ENCODE measurements at regions not wholly inside any gene's neighbourhood (a gene's known extent, or its start where the extent isn't known, plus 50 kb on each side); places are given as distances from the start of the nearest gene placed in this dataset.

DNA sequence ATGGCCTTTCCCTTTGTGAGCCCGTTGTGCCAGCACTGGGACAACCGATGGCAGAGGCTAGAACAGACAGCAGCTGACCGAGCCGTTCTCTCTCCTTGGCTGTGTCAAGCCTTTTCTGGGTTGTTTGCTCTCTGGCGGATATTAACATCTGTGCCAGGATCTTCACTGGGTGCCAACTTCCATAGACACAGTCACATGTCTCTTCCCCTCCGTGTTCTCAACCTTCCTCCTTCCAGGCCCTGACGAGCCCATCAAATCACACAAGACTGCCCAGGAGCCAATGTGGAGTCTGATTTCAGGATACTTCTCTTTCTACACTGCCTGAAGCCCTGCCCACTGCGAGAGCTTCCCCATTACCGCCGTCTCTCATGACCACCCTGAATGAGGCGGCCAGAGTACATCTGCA, 111.0 kb upstream of the RALGAPA2 start:
- ChIA-PET POLR2A (no interaction called here), CTCF (interaction anchor here (1.1 to 8.4 kb wide), 15 partner anchors 10 to 682 kb away, joined by 3 to 105 read pairs (median 5); no protein-coding TSS in a partner anchor)
- FAIRE-seq (no peak), ATAC-seq (no peak), DNase-seq (ENCODE audit: low read depth in 1 of 2, low spot score in 1 of 2) (no peak)
- Histone ChIP-seq H3K4me1 (no peaks in the 10 kb centered on the region), H3K4me2 (no peak overlapping the region), H3K4me3 (no peak overlapping the region), H3K9me3 (no peaks in the 10 kb centered on the region), H3K27ac (no peak overlapping the region)
- WGBS (ENCODE audit: missing lambda C conversion rate): 50% methylated on average over 11 of the region's 11 CpGs
- no peak for TF ChIP-seq PBX3 (IDR thresholded peaks at IDR 0.05)
- no peak for TF ChIP-seq ZNF302 (CRISPR knock-in tag; IDR thresholded peaks at IDR 0.05)
- no peak for TF ChIP-seq ZFP36 (IDR thresholded peaks at IDR 0.05; ENCODE audit: borderline replicate concordance, partially characterized antibody)
- no peak for TF ChIP-seq HOXB13 (CRISPR knock-in tag; IDR thresholded peaks at IDR 0.05; ENCODE audit: low read depth)
- TF ChIP-seq FOSB (CRISPR knock-in tag; IDR thresholded peaks at IDR 0.05): no peak
- no peak for TF ChIP-seq HDAC2 (IDR thresholded peaks at IDR 0.05)
- TF ChIP-seq ZSCAN20 (CRISPR knock-in tag; IDR thresholded peaks at IDR 0.05): no peak
- TF ChIP-seq, protein P1, sequence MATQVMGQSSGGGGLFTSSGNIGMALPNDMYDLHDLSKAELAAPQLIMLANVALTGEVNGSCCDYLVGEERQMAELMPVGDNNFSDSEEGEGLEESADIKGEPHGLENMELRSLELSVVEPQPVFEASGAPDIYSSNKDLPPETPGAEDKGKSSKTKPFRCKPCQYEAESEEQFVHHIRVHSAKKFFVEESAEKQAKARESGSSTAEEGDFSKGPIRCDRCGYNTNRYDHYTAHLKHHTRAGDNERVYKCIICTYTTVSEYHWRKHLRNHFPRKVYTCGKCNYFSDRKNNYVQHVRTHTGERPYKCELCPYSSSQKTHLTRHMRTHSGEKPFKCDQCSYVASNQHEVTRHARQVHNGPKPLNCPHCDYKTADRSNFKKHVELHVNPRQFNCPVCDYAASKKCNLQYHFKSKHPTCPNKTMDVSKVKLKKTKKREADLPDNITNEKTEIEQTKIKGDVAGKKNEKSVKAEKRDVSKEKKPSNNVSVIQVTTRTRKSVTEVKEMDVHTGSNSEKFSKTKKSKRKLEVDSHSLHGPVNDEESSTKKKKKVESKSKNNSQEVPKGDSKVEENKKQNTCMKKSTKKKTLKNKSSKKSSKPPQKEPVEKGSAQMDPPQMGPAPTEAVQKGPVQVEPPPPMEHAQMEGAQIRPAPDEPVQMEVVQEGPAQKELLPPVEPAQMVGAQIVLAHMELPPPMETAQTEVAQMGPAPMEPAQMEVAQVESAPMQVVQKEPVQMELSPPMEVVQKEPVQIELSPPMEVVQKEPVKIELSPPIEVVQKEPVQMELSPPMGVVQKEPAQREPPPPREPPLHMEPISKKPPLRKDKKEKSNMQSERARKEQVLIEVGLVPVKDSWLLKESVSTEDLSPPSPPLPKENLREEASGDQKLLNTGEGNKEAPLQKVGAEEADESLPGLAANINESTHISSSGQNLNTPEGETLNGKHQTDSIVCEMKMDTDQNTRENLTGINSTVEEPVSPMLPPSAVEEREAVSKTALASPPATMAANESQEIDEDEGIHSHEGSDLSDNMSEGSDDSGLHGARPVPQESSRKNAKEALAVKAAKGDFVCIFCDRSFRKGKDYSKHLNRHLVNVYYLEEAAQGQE (IDR thresholded peaks at IDR 0.05): no peak
- TF ChIP-seq CTCF (IDR thresholded peaks at IDR 0.05): no peak
- TF ChIP-seq HOXB5 (CRISPR knock-in tag; IDR thresholded peaks at IDR 0.05): no peak
- no peak for TF ChIP-seq HEYL (CRISPR knock-in tag; IDR thresholded peaks at IDR 0.05)
- TF ChIP-seq, protein P2, sequence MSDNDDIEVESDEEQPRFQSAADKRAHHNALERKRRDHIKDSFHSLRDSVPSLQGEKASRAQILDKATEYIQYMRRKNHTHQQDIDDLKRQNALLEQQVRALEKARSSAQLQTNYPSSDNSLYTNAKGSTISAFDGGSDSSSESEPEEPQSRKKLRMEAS (IDR thresholded peaks at IDR 0.05): no peak
- TF ChIP-seq EHMT2 (IDR thresholded peaks at IDR 0.05; ENCODE audit: low read depth): no peak
- TF ChIP-seq SREBF2 (IDR thresholded peaks at IDR 0.05): no peak

GRCh38 chr20:20821484-20822260, 109.2 kb upstream of the RALGAPA2 start:
- FAIRE-seq (no peak), DNase-seq (ENCODE audit: low read depth in 1 of 2, low spot score in 1 of 2) (no peak), ATAC-seq (0 out of 6 replicates have a peak, but pooled peaks of 1 of the 2 experiments have one; percentile 36)
- ChIA-PET CTCF (interaction anchor here (0.8 to 8.4 kb wide), 9 partner anchors 11 to 697 kb away, joined by 3 to 105 read pairs (median 4); no protein-coding TSS in a partner anchor), POLR2A (no interaction called here)
- Histone ChIP-seq H3K4me2 (no peak overlapping the region), H3K9me3 (no peaks in the 10 kb centered on the region), H3K4me3 (no peak overlapping the region), H3K27ac (no peak overlapping the region), H3K4me1 (no peaks in the 10 kb centered on the region)
- WGBS (ENCODE audit: missing lambda C conversion rate): 26% methylated on average over 12 of the region's 12 CpGs
- TF ChIP-seq GATA3 (IDR thresholded peaks at IDR 0.05; ENCODE audit: borderline replicate concordance) (no peak), HEYL (CRISPR knock-in tag; IDR thresholded peaks at IDR 0.05) (no peak), SMC3 (IDR thresholded peaks at IDR 0.05) (no peak), USF2 (IDR thresholded peaks at IDR 0.05) (no peak), POLR2AphosphoS2 (conservative IDR thresholded peaks at IDR 0.05; ENCODE audit: low read length) (no peak), NFE2L2 (conservative IDR thresholded peaks at IDR 0.05; ENCODE audit: low read length) (no peak), ZNF302 (CRISPR knock-in tag; IDR thresholded peaks at IDR 0.05) (no peak), CTCF (IDR thresholded peaks at IDR 0.05) (no peak), RCOR1 (IDR thresholded peaks at IDR 0.05; ENCODE audit: low read depth, low read length) (no peak), RFX5 (IDR thresholded peaks at IDR 0.05) (no peak), CHD4 (IDR thresholded peaks at IDR 0.05; ENCODE audit: borderline replicate concordance) (no peak), HOXA7 (CRISPR knock-in tag; IDR thresholded peaks at IDR 0.05) (no peak), EHF (CRISPR knock-in tag; IDR thresholded peaks at IDR 0.05) (no peak), PBX3 (IDR thresholded peaks at IDR 0.05) (no peak), HDAC2 (IDR thresholded peaks at IDR 0.05) (no peak)
- TF ChIP-seq, protein P3, sequence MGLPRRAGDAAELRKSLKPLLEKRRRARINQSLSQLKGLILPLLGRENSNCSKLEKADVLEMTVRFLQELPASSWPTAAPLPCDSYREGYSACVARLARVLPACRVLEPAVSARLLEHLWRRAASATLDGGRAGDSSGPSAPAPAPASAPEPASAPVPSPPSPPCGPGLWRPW (IDR thresholded peaks at IDR 0.05): no peak
